Inferior parietal cortex (tissue), 1 donor: ENCODE measurements at regions not wholly inside any gene's neighbourhood (a gene's known extent, or its start where the extent isn't known, plus 50 kb on each side); places are given as distances from the start of the nearest gene placed in this dataset.
"Not testable (repeated sequence)": the region's sequence is repeated elsewhere in the genome, so short reads cannot be mapped to it uniquely, and the experiment has no call there.

ENCODE experiments used
- DNase-seq: peaks from one replicate; pipeline ENCODE4 v3.0.0-alpha.2; 2016; ENCODE audit errors: extremely low spot score

DNA sequence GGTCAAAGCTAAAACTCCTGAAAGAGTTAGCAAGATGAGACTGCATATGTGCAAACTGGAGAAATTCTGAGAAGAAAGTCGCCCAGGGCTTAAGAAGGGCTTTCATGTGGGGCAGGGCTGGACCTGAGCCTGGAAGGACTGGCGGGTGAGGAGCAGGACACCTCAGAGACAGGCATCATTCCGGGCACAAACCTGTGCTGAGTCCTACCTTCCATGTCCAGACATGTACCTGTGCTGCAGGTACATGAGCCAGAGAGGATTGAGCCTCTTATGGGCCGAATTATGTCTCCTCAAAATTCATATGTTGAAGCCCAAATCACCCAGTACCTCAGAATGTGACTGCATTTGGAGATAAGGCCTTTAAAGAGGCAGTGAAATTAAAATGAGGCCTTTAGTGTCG is 171.0 kb downstream of the QRSL1 start:
- no peak for DNase-seq

DNA sequence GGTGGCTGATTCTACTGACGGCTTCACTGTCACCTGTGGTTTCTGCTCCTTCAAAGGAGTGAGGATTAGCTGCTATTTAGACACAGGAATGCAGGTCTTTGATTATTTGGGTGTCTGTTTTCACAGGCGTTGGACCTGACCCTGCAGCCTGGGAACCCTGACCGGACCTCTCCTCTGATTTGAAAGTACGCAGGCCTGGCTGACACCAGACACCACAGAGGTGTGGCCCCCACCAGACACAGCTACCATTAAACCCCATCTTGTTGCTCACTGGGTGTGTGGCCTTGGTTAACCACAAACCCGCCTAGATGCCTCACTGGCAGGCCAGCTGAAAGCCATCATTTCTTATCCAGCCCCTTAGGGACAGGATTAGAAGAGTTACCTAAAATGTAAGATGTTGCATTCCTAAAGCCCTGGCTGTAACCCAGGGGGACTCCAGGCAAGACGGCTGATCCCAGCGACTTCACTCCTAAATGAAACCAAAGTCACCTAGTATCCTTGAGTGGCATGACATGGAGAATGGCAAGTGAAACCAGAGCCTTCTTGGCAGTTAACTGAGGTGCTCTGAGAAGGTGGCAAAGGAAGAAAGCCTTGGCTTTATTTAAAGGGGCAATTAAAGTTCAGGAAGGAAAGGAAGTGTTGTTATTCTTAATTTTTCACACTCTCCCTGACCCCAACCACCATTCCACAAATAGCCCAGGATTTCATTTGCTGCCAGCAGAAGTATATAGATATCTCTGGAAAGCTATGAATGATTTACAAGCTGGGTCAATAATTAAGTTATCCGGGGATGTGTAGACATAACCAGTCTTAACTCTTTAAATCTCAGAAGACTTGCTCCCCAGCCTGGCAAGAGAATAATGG is 169.9 kb downstream of the QRSL1 start:
- DNase-seq: no peak

DNA sequence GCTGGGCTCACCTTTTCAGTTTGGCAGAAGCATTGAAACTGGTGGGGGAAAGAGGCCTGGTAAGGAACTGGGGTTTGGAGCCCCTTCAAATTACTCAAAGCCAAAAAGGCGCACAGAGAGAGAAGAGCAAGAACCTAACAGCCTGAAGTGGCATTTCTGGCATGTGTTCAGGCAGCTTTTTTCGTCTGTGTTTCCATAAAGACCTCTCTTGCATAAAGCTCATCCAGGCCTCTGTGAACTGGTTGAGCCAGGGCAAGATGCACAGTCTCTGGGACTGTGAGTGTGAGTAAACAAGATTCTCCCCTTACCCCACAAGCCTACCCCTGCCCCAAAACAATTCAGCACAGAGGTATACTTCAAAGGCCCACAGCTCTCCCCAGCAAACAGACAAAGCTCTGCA is 167.8 kb downstream of the QRSL1 start:
- DNase-seq: no peak

DNA sequence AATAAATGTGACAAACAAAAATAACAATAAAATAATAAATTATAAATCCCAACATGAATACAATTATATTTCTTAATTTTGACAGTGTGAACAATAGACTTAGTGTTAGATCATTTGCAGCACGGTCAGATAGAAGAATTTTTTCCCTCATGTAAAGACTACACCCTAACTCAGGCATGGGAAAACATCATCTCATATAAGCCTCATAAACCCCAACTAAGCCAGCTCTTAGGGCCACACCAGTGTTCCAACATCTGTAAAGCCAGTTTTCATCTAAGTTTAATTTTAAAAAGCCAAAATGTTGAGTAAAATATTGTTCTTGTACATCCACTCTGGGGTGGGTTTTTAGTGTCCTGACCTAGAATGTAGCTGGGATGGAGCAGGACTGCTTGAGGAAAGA is 167.4 kb downstream of the QRSL1 start:
- no peak for DNase-seq

DNA sequence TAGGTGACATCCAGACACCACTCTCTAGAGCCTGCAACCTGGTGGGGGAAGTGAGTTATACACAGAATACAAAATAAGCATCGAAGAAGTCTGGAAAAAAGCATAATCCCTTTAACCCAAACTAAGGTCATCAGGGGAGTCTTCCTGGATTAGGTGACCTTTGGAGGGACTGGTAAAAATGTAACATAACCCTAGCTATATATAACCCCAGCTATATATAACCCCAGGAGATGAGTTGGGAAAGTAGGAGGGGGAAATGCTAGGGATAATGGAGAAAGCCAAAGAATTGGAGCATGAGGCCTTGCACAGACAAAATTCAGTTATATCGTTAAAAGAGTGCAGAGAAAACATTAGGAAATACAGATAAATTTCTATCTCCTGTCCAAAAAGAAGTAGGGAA is 164.8 kb downstream of the QRSL1 start:
- DNase-seq: no peak

DNA sequence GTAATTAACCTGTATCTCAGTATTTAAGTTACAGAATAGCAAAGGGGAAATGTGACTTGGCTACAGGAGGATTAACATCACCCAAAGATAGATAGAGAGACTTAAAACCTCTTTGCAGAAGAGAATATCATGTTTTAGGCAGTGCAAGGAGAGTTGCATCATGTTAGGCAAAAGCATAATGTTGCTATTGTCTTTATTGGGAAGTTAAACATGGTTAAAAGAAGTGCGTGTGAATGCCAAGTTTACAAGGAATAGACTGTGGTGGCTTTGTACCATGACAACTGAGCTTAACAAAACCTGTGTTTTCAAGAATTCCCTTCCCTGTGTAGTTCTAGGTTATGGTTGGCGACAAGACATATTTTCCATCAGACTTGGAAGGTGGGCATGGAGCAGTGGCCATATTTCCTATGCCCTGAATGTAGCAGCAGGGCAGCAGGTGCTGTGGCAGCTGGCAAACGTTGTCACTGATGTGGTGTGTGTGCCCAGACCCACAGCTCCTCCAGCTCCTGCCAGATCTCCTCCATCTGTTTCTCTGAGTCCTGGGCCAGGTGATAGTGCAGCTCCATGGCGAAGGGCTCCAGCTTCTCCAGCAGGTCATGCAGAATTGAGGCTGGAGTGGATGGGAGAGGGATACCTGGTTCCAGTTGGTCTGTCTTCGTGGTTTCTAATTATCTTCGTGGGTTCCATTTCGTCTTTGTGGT is 163.3 kb downstream of the QRSL1 start:
- DNase-seq: no peak

DNA sequence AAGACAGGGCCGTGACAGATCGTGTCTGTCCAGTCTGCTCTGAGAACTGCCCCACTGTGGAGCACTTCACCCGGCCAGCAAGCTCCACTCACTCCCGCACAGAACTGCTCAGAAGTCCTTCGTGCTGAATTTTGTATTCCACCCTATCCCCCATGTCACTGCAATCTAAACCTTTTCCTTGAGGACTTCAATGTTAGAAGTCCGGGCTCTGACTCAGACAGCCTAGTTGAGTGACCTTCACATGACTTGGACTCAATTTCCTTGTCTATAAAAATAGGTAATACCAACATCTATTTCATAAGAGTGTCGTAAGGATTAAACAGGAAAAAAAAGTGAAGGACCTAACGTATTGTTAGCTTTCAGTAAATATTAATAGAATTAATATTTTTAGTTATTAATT is 161.6 kb downstream of the QRSL1 start:
- no peak for DNase-seq

DNA sequence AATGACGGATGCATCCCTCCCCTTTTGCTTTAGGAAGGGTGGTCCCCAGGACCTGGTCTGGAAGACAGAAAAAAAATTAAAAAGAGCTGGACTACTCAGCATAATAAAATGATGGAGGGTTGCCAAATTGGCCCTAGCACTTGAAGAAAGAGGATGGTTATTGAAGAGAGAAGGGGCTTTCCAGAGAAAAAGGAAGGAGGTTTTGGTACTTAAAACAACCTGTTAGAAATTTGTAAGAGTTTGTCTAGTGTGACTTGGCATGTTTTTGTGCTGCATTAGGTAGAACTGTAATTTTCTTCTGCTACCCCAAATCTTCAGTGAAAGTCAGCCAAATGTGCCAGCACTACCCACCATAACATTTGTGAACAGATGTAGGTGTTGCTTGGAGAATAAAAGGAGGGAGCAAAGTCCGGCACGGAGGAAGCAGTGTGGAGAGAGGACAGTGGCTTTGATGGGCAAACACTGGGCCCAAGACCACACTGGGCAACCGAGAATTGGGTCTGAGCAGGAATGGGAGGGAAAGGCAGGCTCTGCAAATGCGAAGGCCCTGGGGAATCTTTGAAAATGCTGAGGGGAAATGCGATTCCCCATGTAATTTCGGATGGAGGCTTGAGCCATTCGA is 160.9 kb downstream of the QRSL1 start:
- no peak for DNase-seq

DNA sequence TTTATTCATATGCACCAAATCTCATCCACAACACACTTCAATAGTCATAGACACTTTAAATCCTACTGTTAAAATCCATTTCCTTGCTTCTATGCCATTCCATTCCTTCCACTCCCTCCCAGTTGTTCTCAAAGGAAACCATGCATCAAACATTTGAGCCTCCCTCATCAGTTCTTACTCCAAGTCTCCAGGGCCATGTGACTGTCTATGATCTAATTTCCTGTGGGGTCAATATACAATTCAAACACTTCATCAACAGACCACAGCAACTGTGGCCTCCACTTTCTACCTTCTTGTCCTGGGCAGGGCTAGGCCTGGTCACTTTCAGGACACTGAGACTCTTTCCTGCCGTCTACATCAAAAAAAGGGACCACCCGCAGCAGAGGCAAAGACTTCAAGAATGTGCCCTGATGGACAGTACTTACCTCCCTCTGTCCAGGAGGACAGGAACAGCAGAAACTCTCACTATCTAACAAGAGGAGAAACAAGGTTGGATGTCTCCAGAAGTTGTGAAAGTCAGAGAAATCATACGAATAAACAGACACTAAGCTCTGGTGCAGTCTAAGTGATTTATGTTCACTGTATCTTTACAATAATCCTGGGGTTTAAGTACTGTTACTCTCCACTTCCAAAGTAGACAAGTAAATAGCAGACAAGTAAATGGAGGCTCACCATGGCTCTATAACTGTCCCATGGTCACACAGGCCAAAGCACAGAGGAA is 160.2 kb downstream of the QRSL1 start:
- no peak for DNase-seq

DNA sequence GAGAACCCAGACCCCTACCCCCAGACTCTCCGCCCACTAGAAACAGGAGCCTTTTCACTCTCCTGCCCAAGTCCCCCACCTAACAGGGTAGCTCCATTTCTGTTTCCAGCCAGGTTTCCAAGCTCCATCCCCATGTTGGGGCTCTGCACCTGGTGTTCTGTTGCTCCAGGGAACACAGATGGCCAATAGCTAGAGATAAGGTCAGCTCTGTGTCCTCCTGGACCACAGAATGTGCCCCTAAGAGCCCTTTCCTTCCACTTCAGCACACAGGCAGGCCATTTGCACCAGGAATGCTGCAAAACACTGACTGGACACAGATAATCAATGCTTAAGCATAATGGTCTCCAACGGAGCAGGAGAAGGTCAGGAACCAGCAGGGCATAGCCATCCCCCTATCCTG is 159.4 kb downstream of the QRSL1 start:
- DNase-seq: no peak

DNA sequence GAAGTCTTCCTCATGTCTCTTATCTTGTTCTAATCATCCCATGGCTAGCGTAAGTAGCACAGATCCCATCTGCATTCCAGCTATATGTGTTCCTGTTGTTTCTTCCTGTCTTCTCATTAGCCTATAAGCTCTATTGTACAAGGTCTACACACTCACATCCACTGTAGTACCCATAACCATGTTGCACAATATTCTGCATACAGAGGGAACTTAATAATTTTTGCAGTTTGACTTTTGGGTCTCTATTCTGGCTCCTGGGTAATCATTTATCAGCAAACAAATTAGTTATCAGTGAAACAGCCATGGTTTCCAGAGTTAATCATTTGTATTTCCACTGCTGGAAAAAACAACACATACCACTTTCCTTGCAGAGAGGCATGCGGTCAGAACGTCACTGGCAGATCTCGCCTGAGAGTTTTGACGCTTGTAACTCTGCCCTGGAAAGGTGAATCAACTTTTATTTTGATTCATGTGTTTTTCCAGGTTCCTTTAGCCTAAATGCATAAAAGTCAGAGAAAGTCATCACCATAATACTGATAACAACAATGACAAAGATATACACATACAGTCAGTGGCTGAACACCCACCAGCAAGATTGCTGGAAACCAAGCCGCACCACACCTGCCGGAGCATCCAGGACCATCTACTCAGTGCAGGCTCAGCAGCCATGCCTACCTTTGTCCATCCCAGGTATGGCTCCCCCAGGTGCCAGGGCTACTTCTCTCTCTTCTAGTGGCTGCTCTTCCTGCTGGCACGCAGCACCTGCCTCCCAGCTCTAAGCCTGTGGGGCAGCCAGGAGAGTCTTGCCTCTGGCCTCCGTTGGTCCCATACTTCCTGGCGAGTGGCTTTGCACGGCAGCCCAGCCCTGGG is 158.2 kb downstream of the QRSL1 start:
- no peak for DNase-seq

DNA sequence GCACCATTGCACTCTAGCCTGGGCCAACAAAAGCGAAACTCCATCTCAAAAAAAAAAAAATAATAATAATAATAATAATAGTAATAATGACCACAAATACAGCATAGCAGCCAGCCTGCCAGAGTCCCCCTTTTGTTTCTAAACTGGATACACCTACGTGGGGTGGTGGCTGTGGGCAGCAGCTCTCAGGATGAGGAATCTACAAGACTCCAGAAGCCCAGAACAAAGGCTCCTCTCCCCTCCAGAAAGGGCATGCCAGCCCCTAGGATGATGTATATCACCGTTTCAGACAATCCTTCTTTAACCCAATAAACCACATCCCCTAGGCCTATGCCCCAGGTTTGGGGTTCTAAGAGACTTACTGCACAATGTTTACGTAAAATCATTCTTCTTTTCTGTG is 155.9 kb downstream of the QRSL1 start:
- DNase-seq: no peak

DNA sequence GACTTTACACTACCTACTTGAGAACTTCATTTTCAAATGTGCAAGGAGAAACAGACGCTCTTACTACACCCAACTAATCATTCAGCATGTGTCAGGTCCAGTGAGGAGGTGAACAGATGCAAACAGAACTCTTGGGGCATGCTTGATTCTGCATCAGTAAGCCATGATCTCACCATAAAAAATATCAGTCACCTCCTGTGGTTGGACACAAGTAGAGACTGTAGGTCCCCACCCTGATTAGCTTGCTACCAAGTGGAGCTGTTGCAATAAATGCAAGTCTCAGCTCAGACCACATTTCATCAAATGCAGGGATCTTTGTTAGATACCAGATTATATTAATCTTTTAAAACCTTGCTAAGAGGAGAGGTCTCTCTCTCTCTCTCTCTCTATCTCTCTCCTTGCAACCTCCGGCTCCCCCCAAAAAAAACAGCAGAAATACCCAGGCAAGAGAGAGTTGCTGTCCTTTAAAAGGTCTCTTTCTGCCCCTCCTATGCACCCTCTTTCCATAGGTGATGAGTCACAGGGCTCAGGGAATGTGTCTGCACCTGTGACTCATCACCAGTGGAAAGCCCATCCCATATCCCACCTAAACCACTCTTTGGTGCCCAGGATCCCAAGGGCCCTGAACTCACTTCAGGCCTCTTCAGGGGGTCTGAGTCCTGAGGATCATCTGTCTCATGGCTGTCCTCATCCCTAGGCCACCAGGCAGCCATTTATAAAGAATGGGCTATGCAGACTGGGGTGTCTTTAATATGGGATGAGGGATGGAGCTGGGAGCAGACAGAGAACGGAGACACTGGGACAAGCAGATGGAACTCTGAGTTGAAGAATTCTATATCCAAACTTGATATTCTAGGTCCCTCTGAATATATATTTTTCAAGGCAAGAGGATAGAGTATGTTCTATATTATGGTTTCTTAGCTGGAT is 154.5 kb downstream of the QRSL1 start:
- no peak for DNase-seq

DNA sequence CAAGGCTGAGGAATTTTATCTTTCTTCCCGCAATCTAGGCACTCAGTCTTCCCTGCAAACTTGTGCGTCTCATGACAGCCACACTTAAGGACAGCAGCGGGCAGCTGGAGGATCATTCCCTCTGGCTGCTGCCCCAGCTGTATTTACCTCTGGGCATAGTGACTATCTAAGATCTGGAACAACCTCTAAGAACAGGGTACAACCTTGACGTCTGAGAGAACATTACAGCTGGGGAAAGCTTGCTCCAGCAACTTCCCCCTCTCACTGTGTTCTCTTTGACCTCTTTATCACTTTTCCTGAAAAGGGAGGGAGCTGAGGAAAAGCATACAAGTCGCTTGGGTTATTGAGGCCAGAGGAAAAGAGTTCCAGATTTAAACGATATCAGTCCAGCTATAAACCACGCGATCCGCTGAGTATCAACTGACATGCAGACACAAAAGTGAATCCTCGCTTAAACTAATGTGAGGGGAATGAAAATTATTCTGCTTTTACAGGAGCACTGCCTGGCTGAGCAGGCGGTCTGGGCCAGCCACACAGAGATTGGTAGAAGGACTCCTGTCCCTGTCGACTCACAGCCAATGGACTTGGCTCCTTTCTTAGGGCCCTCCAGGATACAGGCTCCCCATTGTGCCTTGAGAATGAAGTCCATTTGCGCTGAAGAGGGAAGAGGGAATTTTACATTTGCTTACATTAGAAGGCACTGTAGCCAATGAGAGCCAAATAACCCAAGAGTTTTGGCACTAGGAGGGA is 153.3 kb downstream of the QRSL1 start:
- DNase-seq: no peak

DNA sequence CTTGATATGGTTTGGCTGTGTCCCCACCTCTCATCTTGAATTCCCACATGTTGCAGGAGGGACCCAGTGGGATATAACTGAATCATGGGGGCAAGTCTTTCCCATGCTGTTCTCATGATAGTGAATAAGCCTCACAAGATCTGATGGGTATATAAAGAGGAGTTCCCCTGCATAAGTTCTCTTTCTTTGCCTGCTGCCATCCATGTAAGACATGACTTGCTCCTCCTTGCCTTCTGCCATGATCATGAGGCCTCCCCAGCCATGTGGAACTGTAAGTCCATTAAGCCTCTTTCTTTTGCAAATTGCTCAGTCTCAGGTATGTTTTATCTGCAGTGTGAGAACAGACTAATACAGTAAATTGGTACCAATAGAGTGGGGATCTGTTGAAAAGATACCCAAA is 150.2 kb downstream of the QRSL1 start:
- DNase-seq: not testable (repeated sequence)

DNA sequence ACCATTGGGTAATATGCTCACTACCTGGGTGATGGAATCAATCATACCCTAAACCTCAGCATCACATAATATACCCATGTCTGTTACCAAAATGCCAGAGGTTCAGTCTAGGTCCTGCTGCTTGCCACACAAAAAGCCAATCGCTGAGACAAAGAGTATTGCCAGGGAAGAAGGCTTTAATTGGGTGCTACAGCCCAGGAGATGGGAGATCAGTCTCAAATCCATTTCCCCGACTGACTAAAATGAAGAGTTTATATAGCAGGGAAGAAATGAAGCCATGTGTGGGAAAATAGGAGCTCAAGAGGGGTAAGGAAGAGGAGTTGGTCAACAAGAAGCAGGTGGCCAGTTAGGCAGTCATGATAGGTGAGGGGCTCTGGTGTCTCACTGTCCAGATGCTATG is 149.6 kb downstream of the QRSL1 start:
- DNase-seq: no peak

DNA sequence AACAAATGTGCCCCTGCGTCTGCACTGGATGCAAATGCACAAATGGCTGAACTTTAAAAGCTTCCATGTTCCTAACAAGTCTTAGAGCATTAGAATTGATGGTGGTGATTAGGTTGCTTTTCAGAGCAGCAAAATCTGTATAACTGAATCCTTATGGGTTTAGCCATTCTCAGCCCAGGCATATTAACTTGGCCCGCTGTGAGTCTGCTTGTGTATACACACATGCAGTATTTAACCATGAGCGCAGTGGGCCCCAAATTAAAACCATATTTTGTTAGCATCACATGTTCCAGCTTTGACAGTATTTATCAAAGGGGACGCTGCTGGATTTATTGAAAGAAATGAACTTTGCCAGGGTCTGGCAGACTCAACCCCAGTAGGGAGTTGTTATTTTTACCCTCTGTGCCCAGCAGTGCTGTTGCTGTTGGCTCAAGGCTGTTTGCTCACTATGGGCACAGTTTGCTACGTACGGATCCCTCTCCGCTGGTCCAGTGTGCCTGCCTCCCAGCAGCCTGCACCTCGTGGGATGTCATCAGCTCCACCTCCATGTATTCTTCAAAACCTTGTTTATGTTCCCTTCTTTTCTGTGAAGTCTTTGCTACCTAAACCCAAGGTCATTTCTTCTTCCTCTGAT is 144.7 kb downstream of the QRSL1 start:
- no peak for DNase-seq

DNA sequence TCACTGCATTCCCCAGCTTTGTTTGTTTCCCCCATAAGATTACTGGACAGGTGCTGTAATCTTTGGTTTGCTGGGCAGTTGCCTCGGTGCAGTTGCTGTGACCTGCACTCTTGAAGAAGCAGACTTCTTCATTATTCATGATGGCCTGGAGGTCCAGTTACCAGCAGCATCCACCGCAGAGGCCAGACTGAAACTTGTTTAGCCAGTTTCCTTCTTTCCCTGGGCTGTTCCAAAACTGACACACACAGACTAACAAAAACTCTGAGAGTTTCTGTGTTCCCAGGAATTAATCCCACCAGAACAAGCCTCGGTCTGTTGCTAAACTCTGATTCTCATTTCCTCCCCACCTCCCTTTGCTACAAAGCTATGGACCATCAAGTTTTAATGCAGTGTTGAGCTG is 144.1 kb downstream of the QRSL1 start:
- DNase-seq: no peak
